NOMO-1 treated with dmso at 0.1 percent for 144 hours (cell line): ENCODE measurements at regions not wholly inside any gene's neighbourhood (a gene's known extent, or its start where the extent isn't known, plus 50 kb on each side); places are given as distances from the start of the nearest gene placed in this dataset.
"Not testable (repeated sequence)": the region's sequence is repeated elsewhere in the genome, so short reads cannot be mapped to it uniquely, and the experiment has no call there.

Experiments used
- DNase-seq: peaks from one replicate; lab custom pipeline; 2025; ENCODE audit not compliant: unreplicated experiment; lab: John Stamatoyannopoulos, UW

DNA sequence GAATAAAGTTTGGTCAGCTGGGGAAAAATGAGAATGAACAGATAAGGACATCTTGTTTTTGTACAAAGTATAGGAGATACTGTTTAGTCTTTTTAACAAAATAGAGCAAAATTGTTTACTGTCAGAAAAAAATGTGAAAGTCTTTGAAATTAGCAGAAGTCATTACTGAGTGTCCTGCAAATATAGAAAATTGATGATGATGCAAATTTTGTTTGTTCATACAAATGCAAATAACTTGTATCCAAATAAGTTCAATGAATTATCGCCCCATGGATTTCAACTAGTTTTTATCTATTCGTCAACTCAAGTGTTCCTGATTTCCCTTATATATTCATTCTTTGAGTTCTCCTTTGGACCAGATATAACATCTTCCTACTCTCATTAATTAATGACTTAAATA, 378.0 kb upstream of the SGO1 start:
- no peak for DNase-seq

- no peak for DNase-seq
Observed at GRCh38 chr3:20563251-20563650, 377.2 kb upstream of the SGO1 start.

- DNase-seq: no peak
Observed at GRCh38 chr3:20561166-20561565, 375.2 kb upstream of the SGO1 start.

GRCh38 chr3:20560446-20560845, 374.4 kb upstream of the SGO1 start:
- not testable (repeated sequence) for DNase-seq

GRCh38 chr3:20558161-20558560, 372.2 kb upstream of the SGO1 start:
- no peak for DNase-seq

DNA sequence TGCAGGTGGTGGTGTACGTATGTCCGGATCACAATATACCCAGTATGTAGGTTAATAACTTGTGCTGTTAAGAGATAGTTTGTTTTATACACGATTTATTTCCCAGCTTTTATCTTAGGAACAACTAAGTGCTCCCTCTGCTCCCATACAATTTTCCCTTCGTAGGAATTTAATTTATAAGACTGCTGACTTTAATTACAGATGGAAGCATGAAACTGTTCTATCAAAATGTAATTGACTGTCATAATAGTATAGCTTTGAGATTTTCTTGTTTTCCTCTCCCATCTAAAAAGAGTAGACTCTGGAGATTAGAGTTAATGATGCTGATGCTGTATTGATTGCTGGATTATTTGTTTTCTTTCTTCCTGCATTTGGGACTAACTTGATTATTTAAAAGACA, 370.7 kb upstream of the SGO1 start:
- no peak for DNase-seq

- DNase-seq: no peak
Observed at GRCh38 chr3:20552605-20553275, 366.7 kb upstream of the SGO1 start.

GRCh38 chr3:20547361-20548269, 361.6 kb upstream of the SGO1 start:
- not testable (repeated sequence) for DNase-seq

DNA sequence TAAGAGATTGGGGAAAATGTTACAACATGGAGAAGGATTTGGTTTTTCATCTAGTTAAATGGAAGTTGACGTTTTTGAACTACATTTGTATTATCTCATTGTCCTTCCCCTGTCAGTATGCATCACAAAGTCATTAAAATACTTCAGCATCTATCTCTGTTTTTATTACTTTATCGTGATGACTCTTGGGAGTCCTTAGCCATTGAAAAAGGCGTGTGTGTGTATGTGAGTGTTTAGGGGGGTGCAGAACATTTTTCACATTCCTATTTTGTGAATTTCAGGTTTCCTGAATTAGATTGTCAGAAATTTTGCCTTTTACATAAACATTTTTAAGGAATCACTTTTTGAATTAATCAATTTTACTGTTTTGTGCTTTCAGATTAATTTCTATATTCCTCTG, 360.6 kb upstream of the SGO1 start:
- no peak for DNase-seq

DNA sequence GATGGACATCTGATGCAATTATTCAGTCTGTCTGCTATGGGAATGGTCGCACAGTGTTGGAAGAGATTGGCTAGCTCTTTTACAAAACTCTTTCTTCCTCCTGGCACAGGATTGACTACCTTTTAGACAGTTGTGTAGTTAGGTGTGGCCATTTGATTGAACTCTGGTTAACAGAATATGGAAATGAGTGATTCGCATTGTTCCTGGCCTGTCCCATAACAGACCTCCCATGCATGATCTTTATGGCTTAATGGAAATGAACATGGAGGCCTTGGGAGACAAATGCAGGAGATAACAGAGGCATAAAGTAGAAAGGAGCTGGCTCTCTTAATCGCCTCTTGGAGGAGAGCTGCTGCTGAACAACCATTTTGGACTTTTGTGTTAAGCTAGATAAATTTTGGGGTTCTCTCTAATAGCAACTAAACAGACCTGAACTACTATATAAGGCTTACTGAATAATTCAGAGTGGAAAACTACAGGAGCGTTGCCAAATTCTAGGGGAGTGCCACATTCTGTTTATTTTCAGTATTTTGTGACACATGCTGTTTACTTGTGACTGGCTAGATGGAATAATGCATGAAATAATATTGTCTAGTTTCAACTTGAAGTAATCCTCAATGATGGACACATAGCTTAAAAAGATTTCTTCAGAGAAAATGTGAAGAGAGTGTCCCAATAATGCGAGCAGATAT, 357.7 kb upstream of the SGO1 start:
- no peak for DNase-seq

- DNase-seq: no peak
Observed at GRCh38 chr3:20540066-20540465, 354.1 kb upstream of the SGO1 start.

DNA sequence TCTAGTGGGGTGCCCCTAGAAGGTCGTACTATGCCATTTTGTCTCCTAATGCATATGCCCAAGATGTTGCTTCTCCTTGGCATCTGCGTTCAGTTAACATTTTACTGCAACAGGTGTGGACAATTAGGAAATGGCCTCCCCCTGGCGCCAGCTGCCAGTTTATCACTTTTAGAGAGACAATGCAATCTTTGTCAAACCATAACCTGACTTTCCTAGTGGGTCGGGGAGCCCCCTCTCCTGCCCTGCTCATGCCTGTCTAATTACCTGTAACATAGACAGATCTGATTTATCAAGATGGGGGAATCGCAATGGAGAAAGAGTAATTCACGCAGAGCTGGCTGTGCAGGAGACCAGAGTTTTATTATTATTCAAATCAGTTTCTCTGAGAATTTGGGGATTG, 353.7 kb upstream of the SGO1 start:
- no peak for DNase-seq

- DNase-seq: no peak
Observed at GRCh38 chr3:20537234-20537633, 351.2 kb upstream of the SGO1 start.

DNA sequence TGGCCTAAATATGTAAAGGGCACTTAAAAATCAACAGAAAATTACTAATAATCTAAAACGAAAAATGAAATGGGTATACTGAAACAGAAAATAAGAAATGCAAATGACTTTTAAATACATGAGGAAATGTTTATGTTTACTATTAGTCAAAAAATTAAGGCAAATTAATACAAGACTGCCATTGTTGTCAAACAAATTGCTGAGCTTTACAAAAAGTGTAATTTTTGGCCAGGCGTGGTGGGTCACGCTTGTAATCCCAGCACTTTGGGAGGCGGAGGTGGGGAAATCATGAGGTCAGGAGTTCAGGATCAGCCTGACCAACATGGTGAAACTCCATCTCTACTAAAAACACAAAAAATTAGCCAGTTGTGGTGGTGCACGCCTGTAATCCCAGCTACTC, 343.9 kb upstream of the SGO1 start:
- DNase-seq: no peak

DNA sequence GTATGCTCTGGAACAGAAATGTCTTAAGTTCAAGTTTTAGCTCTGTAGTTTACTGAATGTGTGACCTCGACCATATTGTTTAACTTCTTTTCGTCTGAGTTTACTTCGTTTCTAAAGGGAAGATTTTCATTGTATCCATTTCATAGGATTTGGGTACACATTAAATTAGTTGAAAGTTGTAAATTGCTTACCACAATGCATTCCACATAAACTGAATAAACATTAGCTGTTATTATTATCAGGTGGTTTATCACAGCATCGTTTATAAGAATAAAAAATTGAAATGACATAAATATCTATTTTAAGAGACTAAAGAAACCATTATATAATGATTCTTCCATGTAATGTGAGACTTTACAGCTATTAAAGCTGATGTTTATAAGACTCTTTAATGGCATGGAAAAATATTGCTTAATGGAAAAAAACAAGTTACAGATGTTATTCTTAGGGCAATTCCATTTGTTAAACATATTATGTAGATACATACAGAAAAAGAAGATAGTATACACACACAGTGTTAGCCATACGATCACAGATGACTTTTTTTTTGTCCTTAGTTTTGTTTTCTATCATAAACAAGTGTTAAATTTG, 342.3 kb upstream of the SGO1 start:
- DNase-seq: no peak

GRCh38 chr3:20527368-20527767, 341.4 kb upstream of the SGO1 start:
- no peak for DNase-seq

DNA sequence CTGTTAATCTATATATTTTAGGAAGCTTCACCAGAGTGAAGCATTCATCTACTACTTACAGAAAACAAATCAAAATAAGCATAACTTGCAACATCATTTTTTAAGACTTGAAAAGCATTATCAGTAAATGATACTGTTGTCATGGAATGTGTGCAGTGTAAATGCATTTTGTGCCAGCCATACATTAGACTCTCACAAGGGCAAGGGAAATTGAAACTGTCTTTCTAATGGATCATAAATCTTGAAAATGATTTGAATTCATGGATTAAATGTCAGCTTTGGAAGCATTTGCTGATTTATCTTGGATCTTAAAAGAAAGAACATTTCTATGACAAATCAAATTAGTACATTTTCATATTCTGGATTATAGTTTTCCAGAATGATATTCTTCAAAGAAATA, 338.3 kb upstream of the SGO1 start:
- no peak for DNase-seq

- no peak for DNase-seq
Observed at GRCh38 chr3:20523293-20523692, 337.3 kb upstream of the SGO1 start.

DNA sequence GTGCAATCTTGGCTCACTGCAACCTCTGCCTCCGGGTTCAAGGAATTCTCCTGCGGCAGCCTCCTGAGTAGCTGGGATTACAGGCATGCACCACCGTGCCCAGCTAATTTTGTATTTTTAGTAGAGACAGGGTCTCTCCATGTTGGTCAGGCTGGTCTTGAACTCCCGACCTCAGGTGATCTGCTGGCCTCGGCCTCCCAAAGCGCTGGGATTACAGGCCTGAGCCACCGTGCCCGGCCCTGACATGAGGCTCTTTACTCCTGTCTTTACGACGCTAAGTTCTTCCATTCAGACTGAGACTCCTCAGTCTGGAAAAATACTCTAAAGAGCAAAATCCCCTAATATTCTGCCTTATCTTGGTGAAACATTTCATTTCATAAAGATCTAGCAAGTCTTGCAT, 331.3 kb upstream of the SGO1 start:
- not testable (repeated sequence) for DNase-seq

DNA sequence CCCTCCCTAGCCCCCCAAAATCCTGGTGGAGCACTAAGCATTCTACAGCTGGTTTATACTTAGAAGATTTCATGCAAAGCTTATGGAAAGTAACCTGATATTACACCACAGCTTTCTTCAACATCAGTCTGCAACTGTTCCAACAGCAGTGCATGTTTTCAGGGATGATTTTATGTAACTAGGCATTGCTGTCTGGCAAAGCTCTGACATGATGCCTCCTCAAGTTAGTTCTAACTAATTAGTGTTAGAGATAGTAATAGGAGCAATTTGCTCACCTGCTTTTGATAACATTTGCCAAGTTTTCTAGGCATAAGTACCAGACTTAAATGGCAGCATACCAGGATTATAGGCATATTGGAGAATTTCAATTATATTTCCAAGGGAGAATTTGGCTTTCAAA, 330.3 kb upstream of the SGO1 start:
- no peak for DNase-seq

DNA sequence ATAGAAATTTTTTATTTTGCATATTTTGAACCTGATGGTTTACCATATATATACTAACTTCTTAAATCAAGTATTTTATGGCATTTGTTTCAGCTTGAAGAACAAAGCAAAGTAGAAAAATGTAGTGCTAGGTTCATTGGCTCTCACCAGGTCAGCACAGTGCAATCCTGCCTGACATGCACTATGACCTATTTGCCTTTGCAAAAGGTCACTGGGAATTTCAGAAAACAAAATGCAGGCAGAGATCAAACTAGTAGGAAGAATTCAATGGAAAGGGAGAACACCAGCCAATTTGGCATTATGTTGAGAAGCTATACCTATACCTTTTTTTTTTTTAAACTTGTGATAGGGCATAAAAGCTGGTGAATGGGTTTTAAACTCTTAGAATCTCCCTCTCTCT, 329.8 kb upstream of the SGO1 start:
- DNase-seq: no peak
